ENCODE measurements at regions not wholly inside any gene's neighbourhood (a gene's known extent, or its start where the extent isn't known, plus 50 kb on each side); places are given as distances from the start of the nearest gene placed in this dataset.

DNA sequence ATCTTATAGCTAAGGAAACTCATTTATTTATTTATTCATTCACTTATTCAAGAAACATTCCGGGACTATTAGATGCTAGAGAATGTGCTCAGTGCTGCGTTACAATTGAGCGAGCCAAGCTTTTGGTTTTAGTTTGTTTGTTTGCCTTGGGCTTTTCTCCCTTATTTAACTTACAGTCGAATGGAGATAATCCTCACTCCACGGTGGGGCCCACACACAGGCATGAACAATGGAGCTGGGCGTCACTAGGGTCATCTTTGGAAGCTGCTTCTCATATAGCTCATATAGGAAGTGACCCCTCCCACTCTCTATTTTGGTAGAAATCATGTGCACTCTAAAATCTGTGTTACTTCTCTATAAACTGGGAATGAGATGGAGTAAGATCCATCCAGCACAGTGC, 210.0 kb downstream of the TMEM114 start:
- H3K23ac ChIP-seq (ENCODE audit: low read length), result no peak overlapping the region
- H3K9ac ChIP-seq (ENCODE audit: low read length), result no peak overlapping the region
- no peak overlapping the region for H4K12ac ChIP-seq (ENCODE audit: low read depth, low read length)
- no peak overlapping the region for H3K4me2 ChIP-seq (ENCODE audit: low read length)
- no peak overlapping the region for H2AK5ac ChIP-seq (ENCODE audit: low read length)
- H3K4ac ChIP-seq (ENCODE audit: low read depth, low read length), result no peak overlapping the region
- H3K79me1 ChIP-seq (ENCODE audit: low read length), result no peaks in the 10 kb centered on the region
- no peak overlapping the region for H4K8ac ChIP-seq (ENCODE audit: low read depth, low read length)
- H3K18ac ChIP-seq (ENCODE audit: low read length), result no peak overlapping the region
- no peak overlapping the region for H4K91ac ChIP-seq (ENCODE audit: low read depth, low read length)
- DNase-seq, result no peak
- H2BK5ac ChIP-seq (ENCODE audit: low read depth, low read length, poor library complexity), result no peak overlapping the region
- WGBS (ENCODE audit: extremely low coverage, insufficient coverage, insufficient read length), result no CpG with 5 or more reads among the region's 6 CpGs
- H3K27ac ChIP-seq (ENCODE audit: low read depth, low read length), result no peak overlapping the region
- no peak overlapping the region for H2AFZ ChIP-seq (ENCODE audit: insufficient read depth, low read length, poor library complexity)
- H3K4me3 ChIP-seq (ENCODE audit: low read depth, low read length), result no peak overlapping the region
- no peaks in the 10 kb centered on the region for H3K79me2 ChIP-seq (ENCODE audit: control insufficient read depth, insufficient read depth, low read length, poor library complexity)
- no peak overlapping the region for H2BK12ac ChIP-seq (ENCODE audit: low read length)
- no peaks in the 10 kb centered on the region for H3K9me3 ChIP-seq (ENCODE audit: insufficient read depth, low read depth, low read length)
- no peaks in the 10 kb centered on the region for H3K27me3 ChIP-seq (ENCODE audit: insufficient read depth, low read length)
- H2BK120ac ChIP-seq (ENCODE audit: insufficient read depth, low read length, poor library complexity), result no peak overlapping the region
- no peaks in the 10 kb centered on the region for H3K36me3 ChIP-seq (ENCODE audit: control insufficient read depth in 1 of 2, insufficient read depth in 2 of 2, low read length in 2 of 2)
- no peak overlapping the region for H3K14ac ChIP-seq (ENCODE audit: low read length)
- H3K4me1 ChIP-seq (ENCODE audit: control insufficient read depth in 1 of 2, insufficient read depth in 2 of 2, low read length in 2 of 2), result no peaks in the 10 kb centered on the region

DNA sequence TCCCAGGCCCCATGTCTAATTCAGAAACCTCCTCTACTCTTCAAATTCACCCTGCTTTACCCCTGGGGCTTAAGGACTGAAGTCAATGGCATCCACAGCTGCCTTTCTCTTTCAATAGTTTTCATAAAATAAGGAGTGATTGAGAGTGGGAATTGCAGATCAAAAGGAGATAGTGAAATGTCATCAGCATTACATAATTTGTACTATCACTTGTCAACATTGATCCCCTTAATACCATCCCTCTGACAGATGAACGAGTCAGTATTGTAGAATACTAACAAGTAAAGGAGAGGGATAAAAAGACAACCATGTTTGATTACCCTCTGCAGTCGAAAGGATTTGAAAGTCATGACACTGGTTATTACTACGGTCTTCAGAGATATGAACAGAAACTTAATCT, 212.4 kb downstream of the TMEM114 start:
- H3K4me2 ChIP-seq (ENCODE audit: low read length), result no peak overlapping the region
- no peaks in the 10 kb centered on the region for H3K79me2 ChIP-seq (ENCODE audit: control insufficient read depth, insufficient read depth, low read length, poor library complexity)
- H4K8ac ChIP-seq (ENCODE audit: low read depth, low read length), result no peak overlapping the region
- DNase-seq, result no peak
- H3K14ac ChIP-seq (ENCODE audit: low read length), result no peak overlapping the region
- H3K27me3 ChIP-seq (ENCODE audit: insufficient read depth, low read length), result no peaks in the 10 kb centered on the region
- no peak overlapping the region for H3K4ac ChIP-seq (ENCODE audit: low read depth, low read length)
- WGBS (ENCODE audit: extremely low coverage, insufficient coverage, insufficient read length), result no CpG with 5 or more reads among the region's 3 CpGs
- H2AK5ac ChIP-seq (ENCODE audit: low read length), result no peak overlapping the region
- no peak overlapping the region for H3K4me3 ChIP-seq (ENCODE audit: low read depth, low read length)
- H2BK12ac ChIP-seq (ENCODE audit: low read length), result no peak overlapping the region
- no peaks in the 10 kb centered on the region for H3K79me1 ChIP-seq (ENCODE audit: low read length)
- no peak overlapping the region for H3K9ac ChIP-seq (ENCODE audit: low read length)
- H3K4me1 ChIP-seq (ENCODE audit: control insufficient read depth in 1 of 2, insufficient read depth in 2 of 2, low read length in 2 of 2), result no peaks in the 10 kb centered on the region
- no peak overlapping the region for H2BK5ac ChIP-seq (ENCODE audit: low read depth, low read length, poor library complexity)
- no peak overlapping the region for H2AFZ ChIP-seq (ENCODE audit: insufficient read depth, low read length, poor library complexity)
- no peak overlapping the region for H3K23ac ChIP-seq (ENCODE audit: low read length)
- no peak overlapping the region for H4K12ac ChIP-seq (ENCODE audit: low read depth, low read length)
- no peak overlapping the region for H2BK120ac ChIP-seq (ENCODE audit: insufficient read depth, low read length, poor library complexity)
- H3K18ac ChIP-seq (ENCODE audit: low read length), result no peak overlapping the region
- H3K27ac ChIP-seq (ENCODE audit: low read depth, low read length), result no peak overlapping the region
- no peaks in the 10 kb centered on the region for H3K36me3 ChIP-seq (ENCODE audit: control insufficient read depth in 1 of 2, insufficient read depth in 2 of 2, low read length in 2 of 2)
- no peak overlapping the region for H4K91ac ChIP-seq (ENCODE audit: low read depth, low read length)
- H3K9me3 ChIP-seq (ENCODE audit: insufficient read depth, low read depth, low read length), result no peaks in the 10 kb centered on the region

DNA sequence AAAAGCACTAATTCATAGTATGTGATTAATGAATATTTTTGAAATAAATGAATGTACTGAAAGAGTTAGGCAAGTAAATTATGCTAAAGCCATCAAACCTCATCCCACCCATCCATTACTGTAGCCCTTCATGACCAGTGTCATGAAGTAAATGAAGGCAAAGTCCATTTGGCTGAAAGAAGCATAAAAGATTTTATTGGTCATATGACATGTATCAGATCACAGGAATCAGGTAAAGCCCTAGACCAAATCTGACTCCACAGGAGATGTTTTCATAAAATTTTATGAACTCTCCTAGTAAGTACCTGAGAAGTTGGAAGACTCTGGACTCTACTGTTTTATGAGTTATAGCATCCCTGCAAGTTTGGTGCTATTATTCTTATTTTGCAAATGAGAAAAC, 213.5 kb downstream of the TMEM114 start:
- H3K79me2 ChIP-seq (ENCODE audit: control insufficient read depth, insufficient read depth, low read length, poor library complexity), result no peaks in the 10 kb centered on the region
- no peak overlapping the region for H4K91ac ChIP-seq (ENCODE audit: low read depth, low read length)
- no peak overlapping the region for H3K14ac ChIP-seq (ENCODE audit: low read length)
- H2AFZ ChIP-seq (ENCODE audit: insufficient read depth, low read length, poor library complexity), result no peak overlapping the region
- H3K4me3 ChIP-seq (ENCODE audit: low read depth, low read length), result no peak overlapping the region
- H3K18ac ChIP-seq (ENCODE audit: low read length), result no peak overlapping the region
- no peak overlapping the region for H2BK120ac ChIP-seq (ENCODE audit: insufficient read depth, low read length, poor library complexity)
- H3K4ac ChIP-seq (ENCODE audit: low read depth, low read length), result no peak overlapping the region
- H3K27me3 ChIP-seq (ENCODE audit: insufficient read depth, low read length), result no peaks in the 10 kb centered on the region
- no peak overlapping the region for H3K27ac ChIP-seq (ENCODE audit: low read depth, low read length)
- no peak overlapping the region for H3K23ac ChIP-seq (ENCODE audit: low read length)
- no peaks in the 10 kb centered on the region for H3K4me1 ChIP-seq (ENCODE audit: control insufficient read depth in 1 of 2, insufficient read depth in 2 of 2, low read length in 2 of 2)
- no peaks in the 10 kb centered on the region for H3K79me1 ChIP-seq (ENCODE audit: low read length)
- no peaks in the 10 kb centered on the region for H3K36me3 ChIP-seq (ENCODE audit: control insufficient read depth in 1 of 2, insufficient read depth in 2 of 2, low read length in 2 of 2)
- H4K8ac ChIP-seq (ENCODE audit: low read depth, low read length), result no peak overlapping the region
- H2AK5ac ChIP-seq (ENCODE audit: low read length), result no peak overlapping the region
- no peak for DNase-seq
- H4K12ac ChIP-seq (ENCODE audit: low read depth, low read length), result no peak overlapping the region
- no peak overlapping the region for H3K4me2 ChIP-seq (ENCODE audit: low read length)
- H2BK5ac ChIP-seq (ENCODE audit: low read depth, low read length, poor library complexity), result no peak overlapping the region
- no peak overlapping the region for H2BK12ac ChIP-seq (ENCODE audit: low read length)
- no peak overlapping the region for H3K9ac ChIP-seq (ENCODE audit: low read length)
- no peaks in the 10 kb centered on the region for H3K9me3 ChIP-seq (ENCODE audit: insufficient read depth, low read depth, low read length)

DNA sequence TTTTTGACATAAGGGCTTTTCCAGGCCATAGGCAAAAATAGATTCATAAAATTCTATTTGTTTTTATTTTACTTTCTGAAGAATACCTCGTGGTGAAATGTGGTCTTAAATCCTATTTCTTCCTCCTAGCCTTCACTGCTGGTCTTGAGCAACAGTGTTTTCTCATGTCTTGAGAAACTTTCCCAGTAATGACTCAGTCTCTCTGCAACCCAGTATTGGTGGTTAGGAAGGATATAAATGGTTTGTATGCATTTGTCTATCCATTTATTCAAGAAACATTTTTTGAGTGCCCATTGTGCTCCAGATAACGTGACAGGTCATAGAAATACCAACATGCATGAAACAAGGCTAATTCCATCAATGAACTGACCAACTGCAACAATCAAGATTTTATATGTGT, 213.9 kb downstream of the TMEM114 start:
- H4K8ac ChIP-seq (ENCODE audit: low read depth, low read length), result no peak overlapping the region
- H3K27me3 ChIP-seq (ENCODE audit: insufficient read depth, low read length), result no peaks in the 10 kb centered on the region
- H3K18ac ChIP-seq (ENCODE audit: low read length), result no peak overlapping the region
- no peak overlapping the region for H4K91ac ChIP-seq (ENCODE audit: low read depth, low read length)
- WGBS (ENCODE audit: extremely low coverage, insufficient coverage, insufficient read length), result no CpG with 5 or more reads among the region's 2 CpGs
- H2AK5ac ChIP-seq (ENCODE audit: low read length), result no peak overlapping the region
- H3K36me3 ChIP-seq (ENCODE audit: control insufficient read depth in 1 of 2, insufficient read depth in 2 of 2, low read length in 2 of 2), result no peaks in the 10 kb centered on the region
- H3K79me1 ChIP-seq (ENCODE audit: low read length), result no peaks in the 10 kb centered on the region
- no peak for DNase-seq
- H2AFZ ChIP-seq (ENCODE audit: insufficient read depth, low read length, poor library complexity), result no peak overlapping the region
- no peak overlapping the region for H3K4me3 ChIP-seq (ENCODE audit: low read depth, low read length)
- no peak overlapping the region for H2BK120ac ChIP-seq (ENCODE audit: insufficient read depth, low read length, poor library complexity)
- H4K12ac ChIP-seq (ENCODE audit: low read depth, low read length), result no peak overlapping the region
- H3K4me1 ChIP-seq (ENCODE audit: control insufficient read depth in 1 of 2, insufficient read depth in 2 of 2, low read length in 2 of 2), result no peaks in the 10 kb centered on the region
- H3K14ac ChIP-seq (ENCODE audit: low read length), result no peak overlapping the region
- no peak overlapping the region for H3K27ac ChIP-seq (ENCODE audit: low read depth, low read length)
- no peak overlapping the region for H2BK5ac ChIP-seq (ENCODE audit: low read depth, low read length, poor library complexity)
- no peaks in the 10 kb centered on the region for H3K79me2 ChIP-seq (ENCODE audit: control insufficient read depth, insufficient read depth, low read length, poor library complexity)
- H3K9me3 ChIP-seq (ENCODE audit: insufficient read depth, low read depth, low read length), result no peaks in the 10 kb centered on the region
- H2BK12ac ChIP-seq (ENCODE audit: low read length), result no peak overlapping the region
- H3K9ac ChIP-seq (ENCODE audit: low read length), result no peak overlapping the region
- H3K23ac ChIP-seq (ENCODE audit: low read length), result no peak overlapping the region
- no peak overlapping the region for H3K4me2 ChIP-seq (ENCODE audit: low read length)
- no peak overlapping the region for H3K4ac ChIP-seq (ENCODE audit: low read depth, low read length)

DNA sequence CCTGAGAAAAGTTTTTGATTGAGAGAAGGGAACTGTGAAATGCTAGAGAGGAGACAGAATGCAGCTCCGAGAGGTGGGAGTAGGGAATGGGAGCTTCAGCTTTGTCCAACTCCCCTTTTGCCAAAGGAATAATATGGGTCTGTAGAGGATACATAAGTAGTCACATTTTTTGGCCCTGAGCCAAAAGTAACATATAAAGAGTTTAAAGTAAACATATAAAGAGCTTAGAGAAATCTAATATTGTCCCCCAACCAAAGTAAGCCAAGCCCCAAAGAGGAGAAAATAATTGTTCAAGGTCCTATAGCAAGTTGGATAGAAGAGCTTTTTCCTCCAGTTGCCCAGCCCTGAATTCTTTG, 215.1 kb downstream of the TMEM114 start:
- Histone ChIP-seq H3K9me3 (ENCODE audit: insufficient read depth, low read depth, low read length) (no peaks in the 10 kb centered on the region), H2AK5ac (ENCODE audit: low read length) (no peak overlapping the region), H3K79me1 (ENCODE audit: low read length) (no peaks in the 10 kb centered on the region), H4K91ac (ENCODE audit: low read depth, low read length) (no peak overlapping the region), H2BK5ac (ENCODE audit: low read depth, low read length, poor library complexity) (no peak overlapping the region), H2BK12ac (ENCODE audit: low read length) (no peak overlapping the region), H3K27me3 (ENCODE audit: insufficient read depth, low read length) (no peaks in the 10 kb centered on the region), H3K9ac (ENCODE audit: low read length) (no peak overlapping the region), H3K4me2 (ENCODE audit: low read length) (no peak overlapping the region), H3K4me1 (ENCODE audit: control insufficient read depth in 1 of 2, insufficient read depth in 2 of 2, low read length in 2 of 2) (no peaks in the 10 kb centered on the region), H3K23ac (ENCODE audit: low read length) (no peak overlapping the region), H3K36me3 (ENCODE audit: control insufficient read depth in 1 of 2, insufficient read depth in 2 of 2, low read length in 2 of 2) (no peaks in the 10 kb centered on the region), H2AFZ (ENCODE audit: insufficient read depth, low read length, poor library complexity) (no peak overlapping the region), H3K4ac (ENCODE audit: low read depth, low read length) (no peak overlapping the region), H3K18ac (ENCODE audit: low read length) (no peak overlapping the region), H4K8ac (ENCODE audit: low read depth, low read length) (no peak overlapping the region), H3K79me2 (ENCODE audit: control insufficient read depth, insufficient read depth, low read length, poor library complexity) (no peaks in the 10 kb centered on the region), H3K14ac (ENCODE audit: low read length) (no peak overlapping the region), H3K27ac (ENCODE audit: low read depth, low read length) (no peak overlapping the region), H2BK120ac (ENCODE audit: insufficient read depth, low read length, poor library complexity) (no peak overlapping the region), H4K12ac (ENCODE audit: low read depth, low read length) (no peak overlapping the region), H3K4me3 (ENCODE audit: low read depth, low read length) (no peak overlapping the region)
- WGBS (ENCODE audit: extremely low coverage, insufficient coverage, insufficient read length), result no CpG with 5 or more reads among the region's 1 CpG
- DNase-seq, result no peak

All from trophoblast cell (in vitro differentiated cells and primary cell).